GM03348 (cell line): ENCODE measurements at regions not wholly inside any gene's neighbourhood (a gene's known extent, or its start where the extent isn't known, plus 50 kb on each side); places are given as distances from the start of the nearest gene placed in this dataset.
A peak's percentile ranks its signal among the peaks of the same experiment; 100 is the strongest.

Experiments used
- DNase-seq: peaks from one replicate; pipeline ENCODE4 v3.0.0; 2012; ENCODE audit warnings: low spot score

- DNase-seq, result peak; percentile 89
Measured at GRCh38 chr22:45096256-45096907, 67.3 kb upstream of the NUP50 start.

- no peak for DNase-seq
Measured at GRCh38 chr22:45097061-45097460, 66.7 kb upstream of the NUP50 start.

- DNase-seq, result no peak
Measured at GRCh38 chr22:45098056-45098455, 65.7 kb upstream of the NUP50 start.

- no peak for DNase-seq
Measured at GRCh38 chr22:45099961-45100360, 63.8 kb upstream of the NUP50 start.

- peak; percentile 82 for DNase-seq
Measured at GRCh38 chr22:45101515-45102227, 62.1 kb upstream of the NUP50 start.

GRCh38 chr22:45102896-45103420 lies 60.8 kb upstream of the NUP50 start:
- no peak for DNase-seq

- DNase-seq, result no peak
Measured at GRCh38 chr22:45103756-45104155, 60.0 kb upstream of the NUP50 start.

- DNase-seq, result no peak
Measured at GRCh38 chr22:45104313-45104712, 59.4 kb upstream of the NUP50 start.

GRCh38 chr22:45105281-45105702 lies 58.4 kb upstream of the NUP50 start:
- DNase-seq, result peak; percentile 60

GRCh38 chr22:45107671-45108070 lies 56.1 kb upstream of the NUP50 start:
- DNase-seq, result no peak

GRCh38 chr22:45112136-45112879 lies 51.4 kb upstream of the NUP50 start:
- peak; percentile 38 for DNase-seq
